ENCODE measurements at regions not wholly inside any gene's neighbourhood (a gene's known extent, or its start where the extent isn't known, plus 50 kb on each side); places are given as distances from the start of the nearest gene placed in this dataset.

DNA sequence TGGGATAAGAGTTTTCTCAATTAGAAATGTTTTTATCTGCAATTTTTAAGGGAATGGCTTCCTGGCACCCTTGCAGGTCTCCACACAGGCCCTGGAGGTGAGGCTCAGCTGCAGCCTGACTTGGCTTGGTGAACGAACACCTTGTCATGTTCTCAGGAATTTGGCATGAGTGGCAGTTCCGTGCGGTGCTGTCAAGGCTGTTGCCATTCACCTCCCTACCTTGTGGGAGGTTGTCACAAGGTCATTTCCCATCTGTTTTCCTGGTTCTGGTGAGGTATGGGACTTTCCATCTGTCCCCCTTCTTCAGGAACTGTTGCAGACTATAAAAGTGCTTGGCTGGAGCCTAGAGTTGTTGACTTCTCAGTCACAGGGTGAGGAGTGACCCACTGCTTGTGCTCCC, 82.9 kb downstream of the ELOVL4 start:
- DNase-seq = no peak

DNA sequence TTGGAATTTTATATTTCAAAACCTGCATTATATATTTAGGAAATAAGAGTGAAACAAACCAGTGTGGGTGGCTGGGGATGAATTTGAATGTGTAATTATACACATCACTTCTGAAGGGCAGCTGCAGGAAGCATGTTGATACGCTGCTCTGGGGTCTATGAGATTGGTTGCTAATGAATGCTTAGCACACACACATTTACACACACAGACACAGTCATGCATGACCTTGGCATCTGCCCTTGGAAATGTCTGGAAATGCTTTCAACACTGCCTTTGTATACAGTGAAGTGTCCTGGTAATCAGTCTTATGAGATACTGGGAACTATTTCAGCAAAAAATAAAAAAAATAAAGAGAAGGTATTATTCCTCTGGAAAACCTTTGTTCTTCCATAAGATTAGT, 83.4 kb downstream of the ELOVL4 start:
- DNase-seq = no peak

DNA sequence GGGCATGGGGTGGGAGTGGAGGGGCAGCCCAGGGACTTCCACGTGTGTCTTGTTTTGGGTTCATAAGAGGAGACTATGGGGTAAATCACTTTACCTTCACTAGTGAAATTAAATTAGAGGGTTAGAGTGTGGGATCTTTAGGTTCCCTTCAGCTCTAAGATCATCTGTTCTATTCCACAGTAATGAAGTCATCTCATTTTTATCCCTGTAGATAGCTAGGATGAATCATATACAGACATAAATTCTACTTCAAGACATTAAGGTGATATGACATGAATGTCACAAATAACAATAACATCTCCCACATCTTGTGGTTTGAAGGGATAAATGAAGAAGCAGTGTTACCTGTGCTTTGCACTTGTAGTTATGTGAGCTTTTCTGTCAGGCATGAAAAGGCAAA, 83.8 kb downstream of the ELOVL4 start:
- no peak for DNase-seq

DNA sequence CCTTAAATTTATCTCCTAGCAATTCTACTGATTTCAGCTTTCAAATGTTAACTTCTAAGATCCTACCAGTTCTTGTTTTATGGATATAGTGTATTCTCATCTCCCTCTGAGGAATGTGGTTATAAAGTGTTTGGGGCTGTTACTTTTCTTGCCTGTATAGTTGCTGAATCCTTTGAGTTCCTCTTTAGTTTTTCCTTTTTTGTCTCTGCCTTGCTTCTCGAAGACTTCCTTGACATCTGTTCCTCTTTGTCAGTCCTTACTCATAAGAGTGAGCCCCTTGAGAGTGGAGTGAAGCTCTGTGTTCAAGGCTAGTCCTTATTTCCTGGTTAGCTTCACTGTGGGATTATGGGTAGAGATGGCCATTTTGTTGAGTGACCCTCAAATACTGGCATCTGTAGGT, 84.6 kb downstream of the ELOVL4 start:
- DNase-seq = no peak

GRCh38 chr6:79862126-79862525, 85.2 kb downstream of the ELOVL4 start:
- no peak for DNase-seq

DNA sequence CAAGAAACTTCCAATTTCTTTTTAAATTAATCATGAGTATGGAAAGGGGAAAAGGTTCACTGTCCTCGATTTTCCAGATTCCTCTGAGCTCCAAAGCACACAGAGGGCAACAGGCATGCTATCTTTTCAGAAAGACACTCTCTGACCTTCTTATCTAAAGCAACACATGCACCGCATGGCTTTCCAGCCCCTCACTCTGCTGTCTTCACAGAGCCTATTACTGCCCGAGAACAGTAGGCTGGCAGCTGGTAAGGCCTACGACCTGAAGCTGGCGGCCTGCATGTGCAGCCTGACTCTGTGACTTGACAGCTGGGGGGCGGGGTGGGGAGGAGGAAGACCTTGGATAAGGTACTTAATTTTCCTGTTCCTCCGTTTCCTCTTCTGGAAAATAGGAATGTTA, 86.3 kb downstream of the ELOVL4 start:
- DNase-seq = no peak

DNA sequence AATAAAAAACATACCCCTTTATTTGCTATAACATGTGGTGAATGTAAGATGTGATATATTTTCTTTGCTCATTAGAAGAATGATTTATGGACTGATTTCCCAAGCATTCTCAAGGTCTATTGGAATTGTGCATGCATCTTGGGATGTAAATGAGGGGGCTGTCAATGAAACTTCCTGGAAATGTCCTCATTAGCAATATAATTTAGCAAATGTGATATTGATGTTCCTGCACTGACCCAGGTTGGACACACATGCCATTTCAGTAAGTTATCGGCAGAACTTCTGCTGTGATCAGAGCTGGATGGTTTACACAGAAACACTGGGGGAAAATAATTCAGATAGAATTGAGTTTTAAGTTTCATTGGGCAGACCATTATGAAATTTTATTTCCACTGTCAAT, 99.9 kb downstream of the ELOVL4 start:
- DNase-seq = no peak

- no peak for DNase-seq
These were observed 104.8 kb downstream of the ELOVL4 start for GRCh38 chr6:79842376-79843040.

GRCh38 chr6:79841577-79842375, 105.6 kb downstream of the ELOVL4 start:
- no peak for DNase-seq

GRCh38 chr6:79838851-79839250, 108.5 kb downstream of the ELOVL4 start:
- no peak for DNase-seq

GRCh38 chr6:79833964-79834284, 113.4 kb downstream of the ELOVL4 start:
- DNase-seq = no peak

GRCh38 chr6:79833264-79833963, 113.9 kb downstream of the ELOVL4 start:
- DNase-seq = no peak

GRCh38 chr6:79832723-79833122, 114.6 kb downstream of the ELOVL4 start:
- DNase-seq = no peak

DNA sequence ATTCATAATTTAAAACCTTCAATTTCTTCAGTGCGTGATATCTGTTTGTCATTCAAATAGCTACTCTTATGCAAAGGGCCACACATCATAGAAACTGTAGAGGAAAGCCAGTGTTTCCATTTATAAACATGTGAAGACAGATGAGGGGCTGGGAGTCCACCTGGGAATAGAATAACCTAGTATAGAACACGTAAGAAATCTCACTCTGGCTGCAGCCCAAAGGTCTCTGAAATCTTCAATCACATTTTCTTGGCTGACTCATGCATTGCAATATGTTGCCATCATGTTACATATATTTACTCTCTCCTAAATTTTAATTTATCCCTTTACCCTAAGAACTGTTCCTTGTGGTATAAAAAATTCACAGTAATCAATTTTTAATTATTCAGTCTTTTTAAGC, 123.2 kb downstream of the ELOVL4 start:
- no peak for DNase-seq

- DNase-seq = no peak
These were observed 125.5 kb downstream of the ELOVL4 start for GRCh38 chr6:79821859-79822258.

DNA sequence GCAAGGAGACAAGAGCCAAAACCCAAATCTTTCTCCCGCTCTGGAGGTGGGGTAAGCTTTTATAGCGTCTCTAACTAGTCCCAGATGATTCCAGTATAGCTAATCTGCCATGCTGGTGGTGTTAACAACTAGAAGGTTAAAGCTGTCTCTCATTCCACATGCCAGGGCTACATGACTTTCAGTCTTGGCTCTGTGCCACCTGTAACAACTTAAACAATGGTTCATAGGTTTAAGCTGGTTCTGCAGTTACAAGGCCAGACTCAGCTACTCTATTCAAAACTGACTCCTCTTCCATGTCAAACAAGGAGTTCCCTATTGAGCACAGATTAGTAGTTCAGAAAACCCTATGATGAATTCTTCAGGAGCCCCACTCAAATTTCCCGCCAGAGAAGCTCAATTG, 128.9 kb downstream of the ELOVL4 start:
- DNase-seq = no peak

DNA sequence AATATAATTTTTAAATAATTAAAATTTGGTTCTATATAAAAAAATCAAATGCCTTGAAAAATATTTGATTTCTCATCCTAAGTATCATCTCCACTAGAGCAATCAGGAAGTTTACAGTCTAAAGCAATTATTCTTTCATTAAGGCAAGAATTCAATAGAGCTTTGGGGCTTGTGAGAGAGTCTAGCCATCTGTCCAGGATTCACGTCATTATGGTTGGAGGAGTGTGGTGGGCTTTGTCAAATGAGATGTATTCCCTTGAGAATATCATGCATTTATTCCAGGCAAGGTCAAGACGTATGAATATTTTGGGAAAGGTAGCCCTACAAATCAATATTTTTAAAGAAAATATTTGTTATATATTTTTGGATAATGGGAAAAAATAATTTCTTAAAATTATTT, 132.4 kb downstream of the ELOVL4 start:
- no peak for DNase-seq

DNA sequence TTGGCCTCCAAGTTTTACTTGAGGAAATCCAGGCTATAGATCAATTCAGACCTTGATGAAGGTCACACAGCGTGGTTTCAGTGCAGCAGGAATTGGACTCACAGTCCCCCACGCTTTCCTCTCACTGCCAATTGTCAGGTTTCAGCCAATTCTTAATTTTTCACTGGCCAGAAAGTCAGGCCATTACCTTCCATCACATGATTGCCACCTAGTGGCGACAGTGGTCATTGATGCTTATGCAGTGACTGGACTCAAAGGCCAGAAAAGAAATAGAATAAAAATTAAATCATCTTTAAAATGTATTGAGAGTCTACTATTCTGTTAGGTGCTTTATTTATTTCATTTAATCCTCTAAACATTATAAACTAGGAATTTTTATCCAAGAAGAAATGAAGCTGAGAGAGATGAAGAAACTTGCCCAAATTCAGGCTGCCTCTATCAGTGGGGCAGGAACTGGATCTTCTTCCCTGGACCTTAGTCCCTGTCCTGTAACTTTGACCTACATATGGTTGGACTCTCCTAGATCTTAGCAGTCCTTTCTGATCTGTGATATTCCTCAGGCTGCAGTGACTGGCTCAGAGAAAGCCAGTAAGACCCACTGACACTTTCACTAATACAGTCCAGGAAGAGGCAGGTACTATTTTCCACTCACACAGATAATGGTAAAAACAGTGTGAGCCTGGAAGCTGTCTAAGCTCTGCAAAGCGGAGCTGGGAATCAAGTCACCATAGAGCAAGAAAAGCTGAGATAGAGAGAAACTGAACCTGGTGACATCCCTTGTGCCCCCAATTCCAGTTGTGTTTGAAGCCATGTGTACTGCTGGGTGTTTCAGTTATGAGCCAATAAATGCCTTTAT, 133.3 kb downstream of the ELOVL4 start:
- DNase-seq = peak; percentile 36

DNA sequence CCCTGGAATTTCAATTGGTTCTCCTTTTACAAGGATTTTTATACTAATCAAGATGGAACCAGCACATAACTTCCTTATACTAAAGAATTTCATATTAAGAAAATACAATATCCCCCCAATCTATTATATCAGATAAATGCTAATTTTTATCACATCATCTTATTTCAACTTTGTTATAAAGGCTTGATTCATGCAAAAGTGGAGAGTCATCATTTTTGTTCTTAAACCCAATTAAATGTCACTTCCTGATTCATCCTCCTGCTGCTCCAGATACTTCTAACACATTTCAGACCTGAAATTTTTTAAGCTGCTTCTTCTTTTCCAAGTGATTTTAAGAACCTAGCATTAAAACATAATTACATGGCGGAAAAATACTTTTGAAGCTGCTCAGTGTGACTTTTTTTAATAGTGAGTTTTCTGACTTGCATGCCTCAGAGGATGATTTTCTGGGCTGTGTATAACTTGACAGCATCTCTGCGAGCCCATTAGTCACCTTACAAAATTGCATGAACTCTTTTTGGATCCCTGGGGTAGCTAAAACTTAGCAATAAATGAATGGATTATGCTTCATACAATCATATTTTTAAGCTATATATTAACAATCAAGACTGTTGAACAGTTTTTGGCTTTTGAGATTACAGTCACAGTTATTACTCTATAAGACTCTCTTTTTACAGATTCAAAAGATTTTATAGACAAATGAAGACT, 134.1 kb downstream of the ELOVL4 start:
- no peak for DNase-seq

- DNase-seq = no peak
These were observed 135.2 kb downstream of the ELOVL4 start for GRCh38 chr6:79812195-79812594.

DNA sequence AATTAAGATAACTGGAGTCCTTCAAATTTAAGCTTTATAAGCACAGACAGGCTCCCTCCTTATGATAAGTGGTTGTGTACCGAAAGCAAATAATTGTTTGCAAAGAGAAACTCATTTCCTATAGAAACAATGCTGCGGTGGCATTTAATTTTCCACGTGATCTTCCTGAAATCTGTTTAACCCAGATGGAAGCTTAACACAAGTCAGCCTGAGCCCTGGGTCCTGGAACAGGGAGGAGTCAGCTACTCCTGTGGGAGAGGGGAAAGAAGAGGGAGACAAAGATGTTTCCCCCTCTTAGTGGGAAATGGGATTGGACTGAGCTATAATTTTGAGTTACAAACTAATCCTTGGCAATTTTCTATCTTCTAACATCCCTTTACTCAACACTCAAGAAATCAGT, 136.5 kb downstream of the ELOVL4 start:
- no peak for DNase-seq

DNA sequence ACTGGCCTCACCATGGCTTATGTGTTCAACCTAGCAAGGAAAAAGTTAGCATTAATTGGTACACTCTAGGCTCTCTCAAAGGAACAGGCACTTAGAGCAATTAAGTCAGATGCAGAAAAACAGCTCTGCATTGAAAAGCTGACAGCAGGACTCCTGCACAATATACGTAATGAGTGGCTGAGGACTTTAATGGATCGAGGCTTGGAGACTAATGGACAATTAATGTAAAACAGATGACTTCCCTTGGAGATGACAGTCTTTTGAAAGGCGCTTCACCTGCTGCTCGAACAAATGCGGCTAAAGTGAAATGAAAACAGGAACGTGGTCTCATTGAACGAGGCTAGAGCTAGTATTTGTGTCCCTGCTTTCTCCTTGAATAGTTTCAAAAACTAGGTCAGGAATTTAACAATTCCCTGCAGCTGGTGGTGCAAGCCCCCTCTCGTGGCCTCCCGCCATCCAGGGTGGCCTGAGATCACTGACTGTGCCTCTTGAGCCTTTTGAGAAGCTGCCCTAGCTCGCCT, 137.1 kb downstream of the ELOVL4 start:
- DNase-seq = no peak

All from effector CD4-positive, alpha-beta T cell (primary cell).